ENCODE measurements at regions not wholly inside any gene's neighbourhood (a gene's known extent, or its start where the extent isn't known, plus 50 kb on each side); places are given as distances from the start of the nearest gene placed in this dataset.

DNA sequence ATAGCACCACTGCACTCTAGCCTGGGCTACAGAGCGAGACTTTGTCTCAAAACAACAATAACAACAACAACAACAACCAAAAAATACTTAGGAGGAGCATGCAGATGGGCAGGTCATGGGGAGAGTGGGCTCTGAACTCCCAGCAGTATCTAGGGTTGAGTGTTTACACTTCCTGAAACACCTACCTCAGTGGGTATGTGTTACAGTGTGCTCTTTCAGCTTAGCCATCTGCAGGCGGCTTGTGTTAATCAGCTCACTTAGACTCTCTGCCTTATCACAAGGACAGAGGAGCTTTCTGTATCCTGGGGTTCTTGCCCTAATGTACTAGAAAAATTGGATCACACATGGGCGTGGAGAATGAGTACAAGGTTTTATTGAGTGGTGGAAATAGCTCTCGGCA is 340.2 kb downstream of the KIF20B start:
- intact Hi-C loops (cut with DNase I): no loop called here
- Histone ChIP-seq H3K4me3 (no peak overlapping the region), H3K9me3 (no peaks in the 10 kb centered on the region), H3K27ac (no peak overlapping the region), H3K4me1 (no peaks in the 10 kb centered on the region), H3K36me3 (no peaks in the 10 kb centered on the region), H3K27me3 (no peaks in the 10 kb centered on the region)
- TF ChIP-seq POLR2A (IDR thresholded peaks at IDR 0.05): no peak
- TF ChIP-seq, protein P1, sequence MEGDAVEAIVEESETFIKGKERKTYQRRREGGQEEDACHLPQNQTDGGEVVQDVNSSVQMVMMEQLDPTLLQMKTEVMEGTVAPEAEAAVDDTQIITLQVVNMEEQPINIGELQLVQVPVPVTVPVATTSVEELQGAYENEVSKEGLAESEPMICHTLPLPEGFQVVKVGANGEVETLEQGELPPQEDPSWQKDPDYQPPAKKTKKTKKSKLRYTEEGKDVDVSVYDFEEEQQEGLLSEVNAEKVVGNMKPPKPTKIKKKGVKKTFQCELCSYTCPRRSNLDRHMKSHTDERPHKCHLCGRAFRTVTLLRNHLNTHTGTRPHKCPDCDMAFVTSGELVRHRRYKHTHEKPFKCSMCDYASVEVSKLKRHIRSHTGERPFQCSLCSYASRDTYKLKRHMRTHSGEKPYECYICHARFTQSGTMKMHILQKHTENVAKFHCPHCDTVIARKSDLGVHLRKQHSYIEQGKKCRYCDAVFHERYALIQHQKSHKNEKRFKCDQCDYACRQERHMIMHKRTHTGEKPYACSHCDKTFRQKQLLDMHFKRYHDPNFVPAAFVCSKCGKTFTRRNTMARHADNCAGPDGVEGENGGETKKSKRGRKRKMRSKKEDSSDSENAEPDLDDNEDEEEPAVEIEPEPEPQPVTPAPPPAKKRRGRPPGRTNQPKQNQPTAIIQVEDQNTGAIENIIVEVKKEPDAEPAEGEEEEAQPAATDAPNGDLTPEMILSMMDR (IDR thresholded peaks at IDR 0.05): no peak
- 49% methylated on average over 3 of the region's 4 CpGs for WGBS (ENCODE audit: insufficient coverage, low coverage, low lambda C conversion rate, missing lambda C conversion rate)
- DNase-seq: no peak
- no peak for ATAC-seq

DNA sequence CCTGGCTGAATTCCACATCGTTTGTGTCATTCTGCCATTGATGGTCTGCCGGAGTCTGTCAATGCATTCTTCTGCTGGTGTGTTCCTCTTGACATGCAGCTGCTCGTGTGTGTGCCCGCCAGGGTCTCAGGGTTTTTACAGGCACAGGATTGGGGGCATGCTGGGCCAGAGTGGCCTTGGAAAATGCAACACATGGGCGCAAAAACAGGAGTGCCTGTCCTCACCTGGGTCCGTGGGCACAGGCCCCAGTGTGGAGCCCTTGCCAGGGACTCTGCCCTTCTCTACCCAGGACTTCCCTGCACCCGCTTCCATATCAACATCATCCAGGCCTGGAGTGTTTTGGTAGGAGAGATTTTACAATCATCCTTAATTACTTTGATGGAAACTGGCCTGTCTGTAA is 340.7 kb downstream of the KIF20B start:
- intact Hi-C loops (cut with DNase I): no loop called here
- no peak for ATAC-seq
- DNase-seq: no peak

DNA sequence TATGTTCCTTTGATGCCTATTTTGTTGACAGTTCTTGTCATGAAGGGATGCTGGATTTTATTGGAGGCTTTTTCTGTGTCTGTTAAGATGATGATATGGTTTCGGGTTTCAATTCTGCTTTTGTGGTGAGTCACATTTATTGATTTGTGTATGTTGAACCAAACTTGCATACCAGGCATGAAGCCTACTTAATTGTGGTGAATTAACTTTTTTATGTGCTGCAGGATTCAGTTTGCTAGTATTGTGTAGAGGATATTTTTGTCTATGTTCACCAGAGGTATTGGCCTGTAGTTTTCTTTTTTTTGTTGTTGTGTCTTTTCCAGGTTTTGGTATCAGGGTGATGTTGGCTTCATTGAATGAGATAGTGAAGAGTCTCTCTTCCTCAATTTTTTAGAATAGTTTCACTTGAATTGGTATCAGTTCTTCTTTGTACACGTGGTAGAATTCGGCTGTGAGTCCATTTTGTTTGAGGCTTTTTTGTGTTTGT is 345.9 kb downstream of the KIF20B start:
- no peak overlapping the region for H3K4me3 ChIP-seq
- ATAC-seq: no peak
- intact Hi-C loops (cut with DNase I): no loop called here

More for the DNA sequence above, 340.7 kb downstream of the KIF20B start:
- H3K36me3 ChIP-seq: no peaks in the 10 kb centered on the region
- H3K27ac ChIP-seq: no peak overlapping the region
- H3K4me1 ChIP-seq: no peaks in the 10 kb centered on the region
- H3K9me3 ChIP-seq: no peaks in the 10 kb centered on the region
- TF ChIP-seq, protein P1 (IDR thresholded peaks at IDR 0.05): no peak
- no peak for TF ChIP-seq POLR2A (IDR thresholded peaks at IDR 0.05)
- 0% methylated on average over 1 of the region's 7 CpGs for WGBS (ENCODE audit: insufficient coverage, low coverage, low lambda C conversion rate, missing lambda C conversion rate)
- H3K27me3 ChIP-seq: no peaks in the 10 kb centered on the region
- H3K4me3 ChIP-seq: no peak overlapping the region

DNA sequence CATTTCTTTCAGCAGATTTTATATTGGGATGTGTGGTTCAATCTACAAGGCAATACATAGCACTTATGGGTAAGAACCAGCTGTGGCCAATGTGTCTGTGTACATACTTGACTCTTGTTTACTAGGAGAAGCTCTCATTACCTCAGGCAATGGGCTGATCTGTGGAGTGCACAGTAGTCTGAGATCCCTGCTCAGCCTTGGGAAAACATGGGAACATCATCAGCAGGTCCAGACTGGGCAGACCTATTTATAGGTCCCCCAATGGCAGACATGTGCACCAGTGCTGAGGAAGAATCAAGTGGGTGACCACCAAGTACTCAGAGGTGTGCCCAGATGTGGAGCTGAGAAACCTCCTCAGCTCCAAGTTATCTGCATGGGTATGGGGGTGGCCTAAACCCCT is 349.7 kb downstream of the KIF20B start:
- H3K9me3 ChIP-seq: no peaks in the 10 kb centered on the region
- H3K36me3 ChIP-seq: no peaks in the 10 kb centered on the region
- no peak overlapping the region for H3K4me3 ChIP-seq
- ATAC-seq (no peak), DNase-seq (no peak)
- H3K27me3 ChIP-seq: no peaks in the 10 kb centered on the region
- TF ChIP-seq, protein P1 (IDR thresholded peaks at IDR 0.05): no peak
- no peak for TF ChIP-seq POLR2A (IDR thresholded peaks at IDR 0.05)
- intact Hi-C loops (cut with DNase I): no loop called here
- no peak overlapping the region for H3K27ac ChIP-seq
- no peaks in the 10 kb centered on the region for H3K4me1 ChIP-seq

More for the DNA sequence above, 345.9 kb downstream of the KIF20B start:
- 31% methylated on average over 3 of the region's 3 CpGs for WGBS (ENCODE audit: insufficient coverage, low coverage, low lambda C conversion rate, missing lambda C conversion rate)
- DNase-seq: no peak
- Histone ChIP-seq H3K27me3 (no peaks in the 10 kb centered on the region), H3K27ac (no peak overlapping the region), H3K4me1 (no peaks in the 10 kb centered on the region), H3K36me3 (no peaks in the 10 kb centered on the region), H3K9me3 (no peaks in the 10 kb centered on the region)
- TF ChIP-seq POLR2A (IDR thresholded peaks at IDR 0.05): no peak
- TF ChIP-seq, protein P1 (IDR thresholded peaks at IDR 0.05): no peak

DNA sequence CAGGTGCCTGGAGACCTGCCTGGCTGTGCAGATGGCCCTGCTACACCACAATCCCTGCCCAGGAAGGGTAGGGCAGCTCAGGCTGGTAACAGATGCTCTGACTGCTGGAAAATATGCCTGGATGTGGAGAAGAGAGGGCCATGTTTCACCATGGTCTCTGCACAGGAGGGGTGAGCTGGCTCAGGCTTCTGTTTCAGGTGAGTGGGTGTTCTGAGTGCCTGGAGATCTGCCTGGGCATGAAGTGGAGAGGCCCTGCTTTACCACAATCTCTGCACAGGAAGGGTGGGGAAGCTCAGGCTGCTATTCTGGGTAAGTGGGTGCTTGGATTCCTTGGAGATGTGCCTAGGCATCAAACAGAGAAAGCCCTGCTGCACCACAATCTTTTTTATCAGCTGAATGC is 350.1 kb downstream of the KIF20B start:
- TF ChIP-seq POLR2A (IDR thresholded peaks at IDR 0.05): no peak
- TF ChIP-seq, protein P1 (IDR thresholded peaks at IDR 0.05): no peak
- Histone ChIP-seq H3K27me3 (no peaks in the 10 kb centered on the region), H3K4me3 (no peak overlapping the region), H3K36me3 (no peaks in the 10 kb centered on the region), H3K9me3 (no peaks in the 10 kb centered on the region), H3K27ac (no peak overlapping the region), H3K4me1 (no peaks in the 10 kb centered on the region)
- DNase-seq (no peak), ATAC-seq (no peak)
- intact Hi-C loops (cut with DNase I): no loop called here
